ENCODE measurements at regions not wholly inside any gene's neighbourhood (a gene's known extent, or its start where the extent isn't known, plus 50 kb on each side); places are given as distances from the start of the nearest gene placed in this dataset.

DNA sequence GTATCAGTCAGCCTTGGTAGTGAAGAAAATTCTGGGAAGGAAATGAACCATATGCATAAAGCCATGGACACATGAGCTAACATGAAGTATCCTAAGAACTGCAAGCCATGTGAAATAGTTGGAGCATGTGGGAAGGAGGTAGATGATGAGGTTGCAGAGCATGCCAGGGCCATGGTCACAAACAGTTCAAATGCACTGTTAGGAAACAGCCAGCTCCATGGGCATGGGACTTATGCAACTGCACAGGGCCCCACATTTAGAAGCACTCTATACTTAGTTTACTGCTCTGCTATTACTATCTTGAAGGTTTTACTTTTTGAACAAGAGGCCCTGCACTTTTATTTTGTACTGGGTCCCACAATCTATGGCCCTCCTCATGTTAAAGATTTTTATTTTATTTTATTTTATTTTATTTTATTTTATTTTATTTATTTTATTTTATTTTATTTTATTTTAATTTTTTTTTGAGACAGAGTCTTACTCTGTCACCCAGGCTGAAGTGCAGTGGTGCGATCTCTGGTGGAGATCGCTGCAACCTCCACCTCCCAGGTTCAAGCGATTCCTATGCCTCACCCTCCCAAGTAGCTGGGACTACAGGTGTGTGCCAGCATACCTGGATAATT, 169.1 kb downstream of the IBTK start:
- no peaks in the 10 kb centered on the region for H3K4me1 ChIP-seq (ENCODE audit: insufficient read depth, low read length, poor library complexity, severe bottlenecking)
- TF ChIP-seq, protein P1, sequence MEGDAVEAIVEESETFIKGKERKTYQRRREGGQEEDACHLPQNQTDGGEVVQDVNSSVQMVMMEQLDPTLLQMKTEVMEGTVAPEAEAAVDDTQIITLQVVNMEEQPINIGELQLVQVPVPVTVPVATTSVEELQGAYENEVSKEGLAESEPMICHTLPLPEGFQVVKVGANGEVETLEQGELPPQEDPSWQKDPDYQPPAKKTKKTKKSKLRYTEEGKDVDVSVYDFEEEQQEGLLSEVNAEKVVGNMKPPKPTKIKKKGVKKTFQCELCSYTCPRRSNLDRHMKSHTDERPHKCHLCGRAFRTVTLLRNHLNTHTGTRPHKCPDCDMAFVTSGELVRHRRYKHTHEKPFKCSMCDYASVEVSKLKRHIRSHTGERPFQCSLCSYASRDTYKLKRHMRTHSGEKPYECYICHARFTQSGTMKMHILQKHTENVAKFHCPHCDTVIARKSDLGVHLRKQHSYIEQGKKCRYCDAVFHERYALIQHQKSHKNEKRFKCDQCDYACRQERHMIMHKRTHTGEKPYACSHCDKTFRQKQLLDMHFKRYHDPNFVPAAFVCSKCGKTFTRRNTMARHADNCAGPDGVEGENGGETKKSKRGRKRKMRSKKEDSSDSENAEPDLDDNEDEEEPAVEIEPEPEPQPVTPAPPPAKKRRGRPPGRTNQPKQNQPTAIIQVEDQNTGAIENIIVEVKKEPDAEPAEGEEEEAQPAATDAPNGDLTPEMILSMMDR (conservative IDR thresholded peaks at IDR 0.05; ENCODE audit: low read length): no peak
- no peak for TF ChIP-seq EZH2phosphoT487 (IDR thresholded peaks at IDR 0.05; ENCODE audit: borderline replicate concordance, low read depth, low read length)
- no peak overlapping the region for H3K4me2 ChIP-seq (ENCODE audit: low read length)
- no peak for DNase-seq (ENCODE audit: low spot score)
- intact Hi-C loops (cut with micrococcal nuclease; ENCODE audit: unreplicated experiment): no loop called here
- H3K79me2 ChIP-seq (ENCODE audit: insufficient read depth, low read depth, low read length): no peaks in the 10 kb centered on the region
- POLR2A ChIA-PET: no interaction called here
- CTCF ChIA-PET (ENCODE audit: unreplicated experiment): no interaction called here
- no peak overlapping the region for H3K27ac ChIP-seq (ENCODE audit: low read depth, low read length, poor library complexity, severe bottlenecking)
- H3K4me3 ChIP-seq (ENCODE audit: low read depth, low read length, poor library complexity, severe bottlenecking): no peak overlapping the region
- no peaks in the 10 kb centered on the region for H3K9me2 ChIP-seq (ENCODE audit: insufficient read depth, low read length)
- no TSS peak for BruUV-seq (replicated peaks)
- H3K9me3 ChIP-seq (ENCODE audit: low read length): no peaks in the 10 kb centered on the region
- H4K20me1 ChIP-seq (ENCODE audit: insufficient read depth, low read length): no peaks in the 10 kb centered on the region
- no peak overlapping the region for H2AFZ ChIP-seq (ENCODE audit: low read length)
- no peaks in the 10 kb centered on the region for H3K36me3 ChIP-seq (ENCODE audit: insufficient read depth, low read length)

DNA sequence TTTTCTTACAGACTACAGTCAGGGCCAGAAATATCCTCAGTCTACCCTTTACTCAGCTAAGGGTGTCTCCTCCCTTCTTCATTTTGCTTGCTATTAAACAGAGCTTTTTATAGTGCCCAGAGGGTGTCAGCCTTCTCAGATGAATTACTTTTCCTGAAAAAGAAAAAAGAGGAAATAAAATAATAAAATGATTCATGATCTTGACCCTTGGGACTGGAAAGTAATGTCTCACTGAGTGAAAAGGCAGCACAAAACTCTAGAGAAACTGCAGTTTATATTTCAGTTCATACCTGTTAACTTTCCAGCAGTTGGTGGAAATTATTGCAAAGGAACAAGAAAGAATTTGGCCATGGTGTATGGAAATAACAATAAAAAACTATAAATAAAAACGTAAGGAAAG, 170.6 kb downstream of the IBTK start:
- TF ChIP-seq, protein P1 (conservative IDR thresholded peaks at IDR 0.05; ENCODE audit: low read length): no peak
- CTCF ChIA-PET (ENCODE audit: unreplicated experiment): no interaction called here
- POLR2A ChIA-PET: interaction anchor here (0.5 to 0.7 kb wide), 2 partner anchors 1207 to 1607 kb away, joined by 3 read pairs; no protein-coding TSS in a partner anchor
- no peaks in the 10 kb centered on the region for H3K9me2 ChIP-seq (ENCODE audit: insufficient read depth, low read length)
- BruUV-seq (replicated peaks): no TSS peak
- intact Hi-C loops (cut with micrococcal nuclease; ENCODE audit: unreplicated experiment): no loop called here
- H3K27ac ChIP-seq (ENCODE audit: low read depth, low read length, poor library complexity, severe bottlenecking): no peak overlapping the region
- H2AFZ ChIP-seq (ENCODE audit: low read length): no peak overlapping the region
- H4K20me1 ChIP-seq (ENCODE audit: insufficient read depth, low read length): no peaks in the 10 kb centered on the region
- no peaks in the 10 kb centered on the region for H3K36me3 ChIP-seq (ENCODE audit: insufficient read depth, low read length)
- no peak overlapping the region for H3K4me3 ChIP-seq (ENCODE audit: low read depth, low read length, poor library complexity, severe bottlenecking)
- no peaks in the 10 kb centered on the region for H3K79me2 ChIP-seq (ENCODE audit: insufficient read depth, low read depth, low read length)
- no peak for DNase-seq (ENCODE audit: low spot score)
- H3K4me1 ChIP-seq (ENCODE audit: insufficient read depth, low read length, poor library complexity, severe bottlenecking): no peaks in the 10 kb centered on the region
- no peaks in the 10 kb centered on the region for H3K9me3 ChIP-seq (ENCODE audit: low read length)
- no peak overlapping the region for H3K4me2 ChIP-seq (ENCODE audit: low read length)

DNA sequence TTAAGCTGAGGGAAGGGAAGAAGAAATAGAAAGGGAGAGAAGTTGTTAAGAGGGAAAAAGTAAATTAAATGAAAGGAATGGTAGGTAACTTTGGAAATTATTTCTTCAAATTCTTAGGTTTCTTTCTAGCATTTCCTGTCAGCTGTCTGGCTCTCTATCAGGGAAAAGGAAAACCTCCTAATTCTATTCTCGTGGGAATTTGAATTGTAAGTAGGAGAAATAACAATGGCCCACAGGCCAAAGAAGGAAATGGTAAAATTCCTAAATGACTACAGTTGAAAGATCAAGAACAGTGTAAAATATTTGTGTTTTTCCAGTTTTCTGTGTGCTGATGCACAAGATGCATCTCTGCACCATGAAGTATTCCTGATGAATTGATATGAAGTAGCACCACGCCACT, 173.0 kb downstream of the IBTK start:
- Histone ChIP-seq H3K4me1 (ENCODE audit: insufficient read depth, low read length, poor library complexity, severe bottlenecking) (no peaks in the 10 kb centered on the region), H2AFZ (ENCODE audit: low read length) (no peak overlapping the region), H3K79me2 (ENCODE audit: insufficient read depth, low read depth, low read length) (no peaks in the 10 kb centered on the region), H3K27ac (ENCODE audit: low read depth, low read length, poor library complexity, severe bottlenecking) (no peak overlapping the region), H3K4me3 (ENCODE audit: low read depth, low read length, poor library complexity, severe bottlenecking) (no peak overlapping the region), H3K4me2 (ENCODE audit: low read length) (no peak overlapping the region), H4K20me1 (ENCODE audit: insufficient read depth, low read length) (no peaks in the 10 kb centered on the region), H3K36me3 (ENCODE audit: insufficient read depth, low read length) (no peaks in the 10 kb centered on the region), H3K9me3 (ENCODE audit: low read length) (no peaks in the 10 kb centered on the region), H3K9me2 (ENCODE audit: insufficient read depth, low read length) (no peaks in the 10 kb centered on the region)
- ChIA-PET CTCF (ENCODE audit: unreplicated experiment) (no interaction called here), POLR2A (interaction anchor here (1.1 kb wide), 1 partner anchor 10 kb away, joined by 3 read pairs; no protein-coding TSS in a partner anchor)
- DNase-seq (ENCODE audit: low spot score): no peak
- BruUV-seq (replicated peaks): no TSS peak
- intact Hi-C loops (cut with micrococcal nuclease; ENCODE audit: unreplicated experiment): no loop called here
- TF ChIP-seq, protein P1 (conservative IDR thresholded peaks at IDR 0.05; ENCODE audit: low read length): no peak
- no peak for TF ChIP-seq EZH2phosphoT487 (IDR thresholded peaks at IDR 0.05; ENCODE audit: borderline replicate concordance, low read depth, low read length)

Measured in OCI-LY7 (cell line).